AG09319 (cell line): ENCODE measurements at regions not wholly inside any gene's neighbourhood (a gene's known extent, or its start where the extent isn't known, plus 50 kb on each side); places are given as distances from the start of the nearest gene placed in this dataset.

Experiments used
- DNase-seq: peaks from one replicate; pipeline ENCODE4 v3.0.0-alpha.2; 2010; ENCODE audit warnings: low read depth; ENCODE audit errors: extremely low read depth
- CTCF ChIP-seq: IDR thresholded peaks from 2 replicates; pipeline ENCODE4 v1.5.1; 2011; ENCODE audit warnings: low read depth, mild to moderate bottlenecking, inconsistent platforms, low read length, moderate library complexity

DNA sequence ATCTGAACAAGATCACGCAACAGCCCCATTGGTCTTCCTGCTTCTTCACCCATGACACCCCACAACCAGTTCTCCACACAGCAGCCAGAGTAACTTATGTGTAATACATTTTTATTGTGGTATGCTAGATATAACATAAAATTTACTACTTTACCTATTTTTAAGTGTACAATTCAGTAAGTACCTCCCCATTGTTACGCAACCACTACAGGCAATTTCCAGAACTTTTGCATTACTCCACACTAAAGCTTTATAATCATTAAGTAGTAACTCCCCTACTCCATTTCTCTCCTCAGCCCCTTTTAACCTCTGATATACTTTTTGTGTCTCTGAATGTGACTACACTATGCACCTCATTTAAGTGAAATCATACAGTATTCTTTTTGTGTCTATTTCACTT is 575.4 kb upstream of the CADM1 start:
- TF ChIP-seq CTCF, result no peak
- DNase-seq, result no peak

DNA sequence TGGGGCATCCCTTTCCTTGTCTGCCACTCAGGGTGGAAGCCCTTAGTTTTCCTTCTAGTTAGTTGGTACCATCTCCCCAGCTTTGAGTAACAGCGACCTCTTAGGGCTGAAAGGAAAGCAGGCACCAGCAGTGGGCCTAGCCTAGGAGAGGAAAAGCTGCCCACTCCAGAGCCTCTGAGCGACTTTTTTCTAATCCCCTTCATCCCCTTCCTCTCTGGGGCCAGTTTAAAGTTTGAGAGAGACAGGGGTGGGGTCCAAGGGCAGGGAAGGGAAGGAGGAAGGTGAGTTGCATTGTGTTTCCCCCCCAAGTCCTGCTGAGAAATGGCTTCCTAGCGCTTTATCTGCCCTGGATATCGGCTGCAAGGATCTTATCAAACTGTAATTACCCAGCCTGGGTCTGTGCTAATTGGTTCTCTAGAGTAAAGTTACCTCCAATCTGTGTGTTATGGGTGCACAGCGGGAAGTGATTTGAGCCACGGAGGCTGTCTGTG is 573.9 kb upstream of the CADM1 start:
- TF ChIP-seq CTCF, result no peak
- DNase-seq, result no peak

DNA sequence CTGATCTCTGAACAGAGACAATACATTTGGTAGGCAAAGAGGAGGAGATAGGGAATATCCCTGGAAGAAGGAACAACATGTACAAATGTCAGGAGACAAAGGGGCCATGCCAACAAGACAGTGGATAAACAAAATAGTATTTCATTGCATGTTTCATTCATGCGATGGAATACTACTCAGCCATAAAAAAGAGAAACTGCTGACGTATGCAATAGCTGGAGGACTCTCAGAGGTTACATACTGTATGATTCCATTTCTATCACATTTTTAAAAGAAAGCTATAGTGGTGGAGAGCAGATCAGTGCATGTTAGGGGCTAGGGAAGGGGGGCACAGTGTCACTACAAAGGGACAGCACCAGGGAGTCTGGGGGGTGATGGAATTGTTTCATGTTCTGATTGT is 572.9 kb upstream of the CADM1 start:
- DNase-seq, result no peak
- TF ChIP-seq CTCF, result no peak

DNA sequence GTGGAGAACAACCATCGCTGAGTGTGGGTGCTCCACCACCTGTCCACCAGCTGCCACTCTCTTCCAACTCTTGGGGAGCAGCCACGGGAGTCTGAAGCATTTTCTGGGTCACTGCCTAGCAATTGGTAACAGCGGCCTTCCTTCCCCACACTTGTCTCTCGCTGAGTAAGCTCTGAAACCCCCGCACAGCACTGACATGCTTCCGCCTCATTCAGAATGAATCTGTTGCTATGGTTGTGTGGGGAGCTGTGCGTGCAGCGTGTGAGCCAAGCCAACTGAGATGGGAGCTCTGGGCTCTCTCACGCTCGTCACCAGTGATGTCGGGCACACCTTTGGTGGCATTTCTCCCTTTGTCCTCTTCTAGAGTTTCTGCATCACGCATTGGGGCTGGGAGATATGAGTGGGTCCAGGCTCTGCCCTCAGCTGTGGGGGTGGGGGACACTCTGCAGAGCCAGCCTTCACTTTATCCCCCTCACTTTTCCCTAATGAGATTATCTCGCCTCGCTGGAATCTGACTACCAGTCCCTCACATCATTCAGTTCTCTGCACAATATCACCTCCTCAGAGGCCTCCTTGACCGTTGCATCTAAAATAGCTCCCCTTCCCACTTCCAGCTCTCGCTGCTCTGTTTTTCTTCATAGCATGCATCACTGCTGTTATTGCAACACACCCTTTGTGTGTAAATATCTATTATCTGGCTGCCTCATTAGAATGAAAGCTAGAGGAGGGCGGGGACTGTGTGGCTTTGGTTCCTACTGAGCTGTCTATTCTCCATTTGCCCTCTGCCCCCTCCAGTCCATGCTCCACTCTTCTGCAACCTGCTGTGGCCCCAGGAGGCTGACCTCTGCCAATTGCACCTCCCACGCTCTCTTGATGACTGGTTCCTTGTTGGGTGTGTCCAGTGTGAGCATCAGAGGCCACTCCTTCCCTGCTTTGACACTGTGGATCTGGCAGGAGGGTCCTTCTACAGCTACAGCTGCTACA is 569.9 kb upstream of the CADM1 start:
- DNase-seq, result no peak
- no peak for TF ChIP-seq CTCF

DNA sequence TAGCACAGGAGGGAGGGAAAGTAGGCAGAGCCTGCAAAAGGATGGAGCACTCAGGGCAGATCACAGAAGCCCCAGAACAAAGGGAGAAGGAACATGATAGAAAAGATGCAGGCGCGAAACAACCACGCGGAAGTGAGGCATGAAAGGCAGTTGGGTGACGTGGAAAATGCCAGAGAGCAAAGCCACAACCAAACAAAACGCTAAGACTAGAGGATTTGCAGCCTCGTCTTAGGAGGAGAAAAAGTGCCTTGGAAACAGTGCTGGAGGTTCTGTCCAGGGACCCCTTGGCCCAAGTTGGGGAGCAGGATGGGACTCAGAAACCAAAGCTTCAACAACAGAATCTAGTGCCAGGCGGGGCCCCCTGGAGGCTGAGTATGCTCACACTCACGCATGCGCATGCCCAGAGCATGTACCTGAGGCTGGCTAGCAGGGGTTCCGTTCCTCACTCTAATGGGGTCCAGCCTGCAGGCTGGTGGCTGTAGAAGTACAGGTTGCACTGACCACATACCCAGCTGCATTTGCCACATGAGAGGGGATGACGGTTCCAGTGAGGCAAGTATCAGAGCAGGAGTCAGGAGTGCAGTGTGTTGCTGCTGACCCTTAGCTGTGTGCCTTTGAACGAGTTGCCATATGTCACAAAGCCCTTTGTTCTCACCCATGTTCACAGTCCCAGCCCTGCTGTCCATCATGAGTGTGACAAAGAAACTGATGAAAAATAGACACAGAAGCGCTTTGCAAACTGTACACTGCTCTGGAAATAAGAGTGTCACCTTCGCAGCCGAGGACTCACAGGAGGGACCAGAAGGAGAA is 568.6 kb upstream of the CADM1 start:
- no peak for TF ChIP-seq CTCF
- no peak for DNase-seq

- no peak for TF ChIP-seq CTCF
- DNase-seq, result no peak
Observed at GRCh38 chr11:116072133-116072532, 567.9 kb upstream of the CADM1 start.

DNA sequence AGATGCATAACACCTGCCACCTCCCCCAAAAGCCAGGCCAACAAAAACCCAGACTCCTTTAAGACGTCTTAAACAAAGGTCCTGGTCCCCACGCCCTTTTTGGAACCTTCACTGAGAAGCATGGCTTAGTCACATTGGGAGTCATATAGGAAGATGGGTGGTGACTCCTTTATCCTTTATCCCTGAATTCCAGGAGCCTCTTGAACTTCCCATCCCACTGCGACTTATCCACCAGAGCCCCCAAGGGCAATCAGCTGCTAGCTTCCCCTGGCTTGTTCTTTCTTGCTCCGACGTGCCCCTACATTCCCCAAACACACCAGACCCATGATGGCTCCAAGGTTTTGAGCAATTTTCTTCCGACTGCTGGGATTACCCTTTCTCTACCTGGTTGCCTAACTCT is 567.0 kb upstream of the CADM1 start:
- no peak for DNase-seq
- TF ChIP-seq CTCF, result no peak
